ENCODE measurements at regions not wholly inside any gene's neighbourhood (a gene's known extent, or its start where the extent isn't known, plus 50 kb on each side); places are given as distances from the start of the nearest gene placed in this dataset.
"Not testable (repeated sequence)": the region's sequence is repeated elsewhere in the genome, so short reads cannot be mapped to it uniquely, and the experiment has no call there.

- H3K27ac ChIP-seq (ENCODE audit: low read depth in 1 of 2, low read length in 2 of 2) = no peak overlapping the region
- H3K36me3 ChIP-seq (ENCODE audit: control insufficient read depth in 4 of 4, insufficient read depth in 3 of 4, low read depth in 1 of 4, low read length in 3 of 4) = no peaks in the 10 kb centered on the region
- no peak overlapping the region for H3K9ac ChIP-seq (ENCODE audit: low read depth in 1 of 2, low read length in 2 of 2)
- DNase-seq (ENCODE audit: low spot score) = no peak
- no peak for TF ChIP-seq SP1 (IDR thresholded peaks at IDR 0.05)
- TF ChIP-seq CTCF (IDR thresholded peaks at IDR 0.05; ENCODE audit: low read depth, low read length, missing input control) = no peak
- TF ChIP-seq TAF1 (conservative IDR thresholded peaks at IDR 0.05) = no peak
- TF ChIP-seq MAX (IDR thresholded peaks at IDR 0.05) = no peak
- TF ChIP-seq, protein P1, sequence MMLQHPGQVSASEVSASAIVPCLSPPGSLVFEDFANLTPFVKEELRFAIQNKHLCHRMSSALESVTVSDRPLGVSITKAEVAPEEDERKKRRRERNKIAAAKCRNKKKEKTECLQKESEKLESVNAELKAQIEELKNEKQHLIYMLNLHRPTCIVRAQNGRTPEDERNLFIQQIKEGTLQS (IDR thresholded peaks at IDR 0.05) = no peak
- TF ChIP-seq HNF4G (IDR thresholded peaks at IDR 0.05) = no peak
- TF ChIP-seq YY1 (IDR thresholded peaks at IDR 0.05) = no peak
- TF ChIP-seq JUND (IDR thresholded peaks at IDR 0.05) = no peak
- TF ChIP-seq FOXA1 (IDR thresholded peaks at IDR 0.05) = no peak
- TF ChIP-seq REST (IDR thresholded peaks at IDR 0.05) = no peak
- TF ChIP-seq NR2F2 (IDR thresholded peaks at IDR 0.05) = no peak
- TF ChIP-seq GABPA (IDR thresholded peaks at IDR 0.05 in 1 of 2, conservative IDR thresholded peaks at IDR 0.05 in 1 of 2) = no peak
- TF ChIP-seq FOXA2 (IDR thresholded peaks at IDR 0.05) = no peak
- no peak for TF ChIP-seq ZBTB33 (IDR thresholded peaks at IDR 0.05)
- TF ChIP-seq RAD21 (IDR thresholded peaks at IDR 0.05) = no peak
- 84% methylated on average over 2 of the region's 2 CpGs for WGBS
- no peak overlapping the region for H3K4me3 ChIP-seq (ENCODE audit: low read depth in 1 of 3, low read length in 3 of 3)
- H3K9me3 ChIP-seq (ENCODE audit: control insufficient read depth in 4 of 4, low read length in 3 of 4) = peaks cover 2 to 22% (median 8%) of the 10 kb centered on the region in 4 donors
- no peaks in the 10 kb centered on the region for H3K4me1 ChIP-seq (ENCODE audit: control insufficient read depth in 4 of 4, insufficient read depth in 4 of 4, low read length in 3 of 4)
- no peaks in the 10 kb centered on the region for H3K27me3 ChIP-seq (ENCODE audit: control insufficient read depth in 4 of 4, insufficient read depth in 4 of 4, low read length in 3 of 4)
These were observed 543.4 kb downstream of the RPL10L start for GRCh38 chr14:46108228-46108627.

- not testable (repeated sequence) for H3K27ac ChIP-seq (ENCODE audit: low read depth in 1 of 2, low read length in 2 of 2); DNase-seq (ENCODE audit: low spot score); H3K4me1 ChIP-seq (ENCODE audit: control insufficient read depth in 4 of 4, insufficient read depth in 4 of 4, low read length in 3 of 4); H3K36me3 ChIP-seq (ENCODE audit: control insufficient read depth in 4 of 4, insufficient read depth in 3 of 4, low read depth in 1 of 4, low read length in 3 of 4); H3K9ac ChIP-seq (ENCODE audit: low read depth in 1 of 2, low read length in 2 of 2); H3K9me3 ChIP-seq (ENCODE audit: control insufficient read depth in 4 of 4, low read length in 3 of 4); H3K27me3 ChIP-seq (ENCODE audit: control insufficient read depth in 4 of 4, insufficient read depth in 4 of 4, low read length in 3 of 4); H3K4me3 ChIP-seq (ENCODE audit: low read depth in 1 of 3, low read length in 3 of 3)
- 85% methylated on average over 8 of the region's 8 CpGs for WGBS
These were observed 550.7 kb downstream of the RPL10L start for GRCh38 chr14:46100901-46101300.

Measured in liver (tissue), 8 donors.